Neuronal stem cell (in vitro differentiated cells): ENCODE measurements at regions not wholly inside any gene's neighbourhood (a gene's known extent, or its start where the extent isn't known, plus 50 kb on each side); places are given as distances from the start of the nearest gene placed in this dataset.

Source experiments
- DNase-seq: peaks from one replicate; pipeline ENCODE4 v3.0.0-alpha.2; 2013; ENCODE audit warnings: low spot score
- H2AFZ ChIP-seq: one replicate; pipeline ENCODE4 v1.6.1; 2013; ENCODE audit warnings: mild to moderate bottlenecking, low read length, inconsistent platforms
- H2AK5ac ChIP-seq: 2 replicates; pipeline ENCODE4 v1.6.1; 2013; ENCODE audit warnings: low read depth, mild to moderate bottlenecking, inconsistent platforms, low read length, moderate library complexity, mixed read lengths
- H2BK120ac ChIP-seq: 2 replicates; pipeline ENCODE4 v1.6.1; 2013; ENCODE audit warnings: low read depth, mild to moderate bottlenecking, inconsistent platforms, low read length, moderate library complexity, mixed read lengths
- H2BK12ac ChIP-seq: one replicate; pipeline ENCODE4 v1.6.1; 2013; ENCODE audit warnings: low read length, inconsistent platforms
- H2BK15ac ChIP-seq: 2 replicates; pipeline ENCODE4 v1.6.1; 2013; ENCODE audit warnings: mild to moderate bottlenecking, low read length, inconsistent platforms, mixed read lengths
- H2BK5ac ChIP-seq: one replicate; pipeline ENCODE4 v1.6.1; 2013; ENCODE audit warnings: inconsistent platforms, mild to moderate bottlenecking, low read length, moderate library complexity
- H3K14ac ChIP-seq: one replicate; pipeline ENCODE4 v1.6.1; 2013; ENCODE audit warnings: low read length, inconsistent platforms
- H3K18ac ChIP-seq: 2 replicates; pipeline ENCODE4 v1.6.1; 2013; ENCODE audit warnings: low read length, inconsistent platforms
- H3K23ac ChIP-seq: 2 replicates; pipeline ENCODE4 v1.6.1; 2013; ENCODE audit warnings: low read depth, mild to moderate bottlenecking, mixed read lengths, low read length, inconsistent platforms; ENCODE audit not compliant: poor library complexity
- H3K27ac ChIP-seq: replicated peaks from 3 replicates; pipeline ENCODE4 v1.5.1; 2013; ENCODE audit warnings: low read length, inconsistent platforms
- H3K27me3 ChIP-seq, 3 experiments: 2 replicates each; pipeline ENCODE4 v1.6.1; 2013; ENCODE audit warnings: low read length in 3 of 3, mild to moderate bottlenecking in 2 of 3, inconsistent platforms in 1 of 3, low read depth in 1 of 3, mixed read lengths in 1 of 3, moderate library complexity in 1 of 3; ENCODE audit not compliant: control insufficient read depth in 3 of 3, insufficient read depth in 3 of 3
- H3K36me3 ChIP-seq, 2 donors: replicated peaks in 1 of 2; 2 replicates each; pipeline ENCODE4 v1.6.1; 2013; ENCODE audit warnings: low read length in 2 of 2; ENCODE audit not compliant: control insufficient read depth in 2 of 2, insufficient read depth in 2 of 2
- H3K4ac ChIP-seq: 2 replicates; pipeline ENCODE4 v1.6.1; 2013; ENCODE audit warnings: inconsistent platforms, mild to moderate bottlenecking, low read length, moderate library complexity
- H3K4me1 ChIP-seq, 2 donors: 1 replicate in 1 of 2; 2 replicates in 1 of 2; pipeline ENCODE4 v1.6.1; 2013; ENCODE audit warnings: low read length in 2 of 2, low read depth in 1 of 2; ENCODE audit not compliant: control insufficient read depth in 2 of 2, insufficient read depth in 1 of 2
- H3K4me2 ChIP-seq: one replicate; pipeline ENCODE4 v1.6.1; 2013; ENCODE audit warnings: mild to moderate bottlenecking, low read length, inconsistent platforms; ENCODE audit not compliant: insufficient read depth, poor library complexity, severe bottlenecking
- H3K4me3 ChIP-seq, 2 donors: 2 replicates each; pipeline ENCODE4 v1.5.1; 2013; ENCODE audit warnings: low read length in 2 of 2, mild to moderate bottlenecking in 2 of 2, inconsistent platforms in 1 of 2, moderate library complexity in 1 of 2
- H3K79me1 ChIP-seq: one replicate; pipeline ENCODE4 v1.6.1; 2013; ENCODE audit warnings: low read depth, mild to moderate bottlenecking, inconsistent platforms, low read length, moderate library complexity
- H3K9ac ChIP-seq: one replicate; pipeline ENCODE4 v1.6.1; 2013; ENCODE audit warnings: mild to moderate bottlenecking, low read depth, low read length, inconsistent platforms; ENCODE audit not compliant: poor library complexity
- H3K9me3 ChIP-seq, 2 donors: replicated peaks in 1 of 2; 2 replicates each; pipeline versions ENCODE3 to v1.6.1; 2013; ENCODE audit warnings: low read length in 2 of 2, mild to moderate bottlenecking in 2 of 2, inconsistent platforms in 1 of 2, low read depth in 1 of 2, mixed read lengths in 1 of 2, moderate library complexity in 1 of 2; ENCODE audit not compliant: control insufficient read depth in 2 of 2, insufficient read depth in 1 of 2
- H4K8ac ChIP-seq: one replicate; pipeline ENCODE4 v1.6.1; 2013; ENCODE audit warnings: low read depth, mild to moderate bottlenecking, inconsistent platforms, low read length, moderate library complexity
- H4K91ac ChIP-seq: one replicate; pipeline ENCODE4 v1.6.1; 2013; ENCODE audit warnings: low read length, low read depth, mild to moderate bottlenecking, inconsistent platforms; ENCODE audit not compliant: poor library complexity
- WGBS, 2 donors: extraction: QIAGEN DNeasy Blood & Tissue Kit; methylation state at CpG; one replicate each; pipeline ENCODE4 v1.1.7; 2013; ENCODE audit warnings: missing lambda C conversion rate in 2 of 2, mixed read lengths in 1 of 2; ENCODE audit not compliant: insufficient read length in 2 of 2, insufficient replicate concordance in 1 of 2; ENCODE audit errors: extremely low coverage in 2 of 2; 5-methylcytosine and 5-hydroxymethylcytosine counted together

DNA sequence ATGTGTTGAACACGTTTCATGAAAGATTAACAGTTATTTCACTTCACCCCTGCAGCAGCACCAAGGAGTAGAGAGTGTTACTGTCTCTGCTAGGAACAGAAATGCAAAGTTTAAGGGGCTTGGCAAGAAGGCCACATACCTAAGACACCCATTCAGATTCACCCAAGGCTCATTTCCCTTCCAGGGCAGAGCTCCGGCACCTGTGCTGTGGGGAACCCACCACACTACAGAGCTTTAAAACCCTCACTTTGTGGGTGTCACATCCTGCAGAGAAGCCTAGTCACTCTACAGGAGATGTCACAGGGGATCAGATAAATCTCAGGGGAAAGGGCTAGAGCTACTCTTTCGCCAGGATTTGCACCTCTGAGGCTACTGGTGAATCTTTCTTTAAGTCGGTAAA is 176.1 kb upstream of the KLF6 start:
- no peak overlapping the region for H2BK5ac ChIP-seq
- H2BK120ac ChIP-seq, result no peak overlapping the region
- no peaks in the 10 kb centered on the region for H3K9me3 ChIP-seq
- H3K18ac ChIP-seq, result no peak overlapping the region
- H3K27me3 ChIP-seq, result no peaks in the 10 kb centered on the region
- no peaks in the 10 kb centered on the region for H3K79me1 ChIP-seq
- H3K4me3 ChIP-seq, result no peak overlapping the region
- H2AFZ ChIP-seq, result no peak overlapping the region
- H3K9ac ChIP-seq, result no peak overlapping the region
- H2BK12ac ChIP-seq, result no peak overlapping the region
- H3K23ac ChIP-seq, result no peak overlapping the region
- H3K36me3 ChIP-seq, result no peaks in the 10 kb centered on the region
- no CpG with 5 or more reads among the region's 4 CpGs for WGBS, 2 donors
- H3K4me2 ChIP-seq, result no peak overlapping the region
- H2BK15ac ChIP-seq, result no peak overlapping the region
- H4K91ac ChIP-seq, result no peak overlapping the region
- H4K8ac ChIP-seq, result no peak overlapping the region
- H3K4ac ChIP-seq, result no peak overlapping the region
- H3K4me1 ChIP-seq, result peaks cover 2 to 12% of the 10 kb centered on the region in 2 donors
- DNase-seq, result no peak
- no peak overlapping the region for H3K14ac ChIP-seq
- H3K27ac ChIP-seq, result no peak overlapping the region
- no peak overlapping the region for H2AK5ac ChIP-seq

GRCh38 chr10:3960496-3960895 is 175.5 kb upstream of the KLF6 start:
- no peak overlapping the region for H2AK5ac ChIP-seq
- no peak overlapping the region for H3K4me2 ChIP-seq
- no peak overlapping the region for H3K4ac ChIP-seq
- H3K23ac ChIP-seq, result no peak overlapping the region
- no peak overlapping the region for H3K18ac ChIP-seq
- no peak overlapping the region for H2BK5ac ChIP-seq
- no peak overlapping the region for H2BK120ac ChIP-seq
- no peaks in the 10 kb centered on the region for H3K9me3 ChIP-seq
- no peak overlapping the region for H2AFZ ChIP-seq
- no peaks in the 10 kb centered on the region for H3K36me3 ChIP-seq
- no peak overlapping the region for H4K91ac ChIP-seq
- no peak overlapping the region for H3K4me3 ChIP-seq
- H3K14ac ChIP-seq, result no peak overlapping the region
- H4K8ac ChIP-seq, result no peak overlapping the region
- H3K9ac ChIP-seq, result no peak overlapping the region
- peaks cover 7 to 17% of the 10 kb centered on the region in 2 donors for H3K4me1 ChIP-seq
- WGBS, 2 donors, result no CpG with 5 or more reads among the region's 5 CpGs
- H3K27ac ChIP-seq, result no peak overlapping the region
- no peaks in the 10 kb centered on the region for H3K79me1 ChIP-seq
- H2BK12ac ChIP-seq, result no peak overlapping the region
- no peak overlapping the region for H2BK15ac ChIP-seq
- no peak for DNase-seq
- H3K27me3 ChIP-seq, result no peaks in the 10 kb centered on the region

- DNase-seq, result no peak
- Histone ChIP-seq H2BK15ac (no peak overlapping the region), H2BK5ac (no peak overlapping the region), H3K27ac (no peak overlapping the region), H2AFZ (no peak overlapping the region), H3K4me1 (peaks cover 7 to 22% of the 10 kb centered on the region in 2 donors), H3K4me2 (no peak overlapping the region), H3K4me3 (no peak overlapping the region), H3K27me3 (no peaks in the 10 kb centered on the region), H2AK5ac (no peak overlapping the region), H3K14ac (no peak overlapping the region), H3K18ac (no peak overlapping the region), H3K4ac (no peak overlapping the region), H2BK12ac (no peak overlapping the region), H2BK120ac (no peak overlapping the region), H3K23ac (no peak overlapping the region), H3K36me3 (no peaks in the 10 kb centered on the region), H4K91ac (no peak overlapping the region), H3K9ac (no peak overlapping the region), H4K8ac (no peak overlapping the region), H3K9me3 (no peaks in the 10 kb centered on the region), H3K79me1 (no peaks in the 10 kb centered on the region)
- WGBS, 2 donors, result no CpG with 5 or more reads among the region's 17 CpGs
These were observed 174.6 kb upstream of the KLF6 start for GRCh38 chr10:3959370-3960325.

GRCh38 chr10:3958472-3958996 is 173.5 kb upstream of the KLF6 start:
- Histone ChIP-seq H2BK15ac (no peak overlapping the region), H2AFZ (no peak overlapping the region), H3K27me3 (no peaks in the 10 kb centered on the region), H3K36me3 (no peaks in the 10 kb centered on the region), H3K4ac (no peak overlapping the region), H2BK5ac (no peak overlapping the region), H3K4me1 (peaks cover 7 to 25% of the 10 kb centered on the region in 2 donors), H3K79me1 (no peaks in the 10 kb centered on the region), H3K9ac (no peak overlapping the region), H2BK120ac (no peak overlapping the region), H4K91ac (no peak overlapping the region), H2AK5ac (no peak overlapping the region), H3K9me3 (no peaks in the 10 kb centered on the region), H3K4me2 (no peak overlapping the region), H3K18ac (no peak overlapping the region), H3K4me3 (no peak overlapping the region), H2BK12ac (no peak overlapping the region), H4K8ac (no peak overlapping the region), H3K14ac (no peak overlapping the region), H3K27ac (no peak overlapping the region), H3K23ac (no peak overlapping the region)
- no CpG with 5 or more reads among the region's 4 CpGs for WGBS, 2 donors
- no peak for DNase-seq
